ENCODE measurements at regions not wholly inside any gene's neighbourhood (a gene's known extent, or its start where the extent isn't known, plus 50 kb on each side); places are given as distances from the start of the nearest gene placed in this dataset.

GRCh38 chr3:150082898-150083654 lies 112.4 kb upstream of the PFN2 start:
- no peaks in the 10 kb centered on the region for H3K27me3 ChIP-seq (ENCODE audit: control insufficient read depth, insufficient read depth, low read length)
- no peaks in the 10 kb centered on the region for H3K36me3 ChIP-seq (ENCODE audit: control insufficient read depth, insufficient read depth, low read length)
- H3K9me3 ChIP-seq (ENCODE audit: control insufficient read depth, insufficient read depth, low read depth, low read length) = no peaks in the 10 kb centered on the region
- peaks cover 9% of the 10 kb centered on the region for H3K4me1 ChIP-seq (ENCODE audit: control insufficient read depth, insufficient read depth, low read length)
- no peak overlapping the region for H3K4me3 ChIP-seq (ENCODE audit: low read depth, low read length)
- H3K27ac ChIP-seq (ENCODE audit: low read depth, low read length) = no peak overlapping the region
- no peak overlapping the region for H3K9ac ChIP-seq (ENCODE audit: low read length)

GRCh38 chr3:150081084-150081483 lies 110.4 kb upstream of the PFN2 start:
- no peaks in the 10 kb centered on the region for H3K27me3 ChIP-seq (ENCODE audit: control insufficient read depth, insufficient read depth, low read length)
- H3K9me3 ChIP-seq (ENCODE audit: control insufficient read depth, insufficient read depth, low read depth, low read length) = peaks cover 15% of the 10 kb centered on the region
- no peak overlapping the region for H3K9ac ChIP-seq (ENCODE audit: low read length)
- H3K27ac ChIP-seq (ENCODE audit: low read depth, low read length) = no peak overlapping the region
- no peaks in the 10 kb centered on the region for H3K36me3 ChIP-seq (ENCODE audit: control insufficient read depth, insufficient read depth, low read length)
- H3K4me3 ChIP-seq (ENCODE audit: low read depth, low read length) = no peak overlapping the region
- H3K4me1 ChIP-seq (ENCODE audit: control insufficient read depth, insufficient read depth, low read length) = peaks cover 9% of the 10 kb centered on the region

DNA sequence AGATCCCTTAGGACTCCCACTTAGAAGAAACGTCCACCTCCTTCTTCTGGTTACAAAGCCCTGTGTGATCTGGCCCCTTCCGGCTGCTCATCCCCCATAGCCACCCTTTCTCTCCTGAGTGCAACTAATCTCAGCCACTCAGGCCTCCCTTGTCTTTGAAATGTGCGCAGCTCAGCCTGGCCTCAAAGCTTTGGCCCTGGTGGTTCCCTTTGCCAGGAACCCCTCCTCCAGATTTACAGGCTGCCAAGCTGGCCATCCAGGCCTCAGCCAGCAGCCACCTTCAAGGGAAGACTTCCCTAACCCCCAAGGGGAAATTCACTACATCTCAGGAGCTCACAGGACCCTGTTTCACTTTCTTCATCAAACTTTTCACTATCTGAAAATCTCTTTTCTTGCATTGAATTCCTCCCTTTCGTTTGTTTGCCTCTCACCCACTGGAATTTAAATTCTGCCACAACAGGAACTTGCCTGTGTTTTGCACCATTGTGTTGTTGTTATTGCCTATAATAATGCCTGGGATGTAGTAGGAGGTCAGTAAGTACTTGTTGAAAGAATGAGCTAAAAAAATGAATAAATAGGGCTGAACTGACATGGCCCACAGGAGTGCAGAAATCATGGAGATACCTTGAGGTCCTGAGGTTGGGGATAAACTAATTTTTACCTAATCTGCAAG lies 109.5 kb upstream of the PFN2 start:
- H3K27ac ChIP-seq (ENCODE audit: low read depth, low read length) = no peak overlapping the region
- H3K4me1 ChIP-seq (ENCODE audit: control insufficient read depth, insufficient read depth, low read length) = peaks cover 9% of the 10 kb centered on the region
- H3K9ac ChIP-seq (ENCODE audit: low read length) = no peak overlapping the region

DNA sequence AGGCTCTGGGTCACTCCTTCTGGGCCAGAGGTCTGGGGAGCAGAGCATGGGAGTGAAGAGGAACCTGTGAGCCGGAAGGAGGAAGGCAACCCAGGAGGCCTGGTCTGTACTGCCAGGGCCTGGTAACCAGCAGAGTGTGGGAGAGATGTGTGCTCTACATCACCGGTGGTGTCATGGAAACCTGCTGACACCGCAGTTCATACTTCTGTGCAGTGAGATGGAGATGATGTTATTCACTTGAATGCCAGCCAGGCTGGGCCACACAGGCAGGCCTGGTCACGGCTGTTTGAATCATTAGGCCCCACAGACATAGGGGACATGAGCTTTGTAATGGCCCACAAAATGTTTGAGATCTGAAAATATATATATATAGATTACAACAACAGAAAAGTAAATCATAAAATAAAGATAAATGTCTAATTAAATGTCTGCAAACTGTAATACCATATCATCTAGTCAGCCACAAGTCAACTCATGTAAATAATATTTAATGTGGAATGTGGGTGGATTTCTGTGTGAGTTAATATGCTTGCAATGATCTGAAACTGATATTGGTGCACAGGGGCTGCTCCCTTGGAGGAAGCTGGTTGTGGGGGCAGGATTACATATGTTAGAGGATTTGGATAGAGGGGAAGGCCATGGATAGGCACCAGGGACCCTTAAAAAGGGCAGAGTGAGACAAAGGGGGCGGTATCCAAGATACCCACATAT lies 108.5 kb upstream of the PFN2 start:
- H3K36me3 ChIP-seq (ENCODE audit: control insufficient read depth, insufficient read depth, low read length) = no peaks in the 10 kb centered on the region
- H3K27ac ChIP-seq (ENCODE audit: low read depth, low read length) = no peak overlapping the region
- H3K4me1 ChIP-seq (ENCODE audit: control insufficient read depth, insufficient read depth, low read length) = peaks cover 9% of the 10 kb centered on the region
- no peak overlapping the region for H3K9ac ChIP-seq (ENCODE audit: low read length)
- no peak overlapping the region for H3K4me3 ChIP-seq (ENCODE audit: low read depth, low read length)
- peaks cover 20% of the 10 kb centered on the region for H3K9me3 ChIP-seq (ENCODE audit: control insufficient read depth, insufficient read depth, low read depth, low read length)
- no peaks in the 10 kb centered on the region for H3K27me3 ChIP-seq (ENCODE audit: control insufficient read depth, insufficient read depth, low read length)

More for the DNA sequence above, 109.5 kb upstream of the PFN2 start:
- Histone ChIP-seq H3K9me3 (ENCODE audit: control insufficient read depth, insufficient read depth, low read depth, low read length) (peaks cover 20% of the 10 kb centered on the region), H3K36me3 (ENCODE audit: control insufficient read depth, insufficient read depth, low read length) (no peaks in the 10 kb centered on the region), H3K4me3 (ENCODE audit: low read depth, low read length) (no peak overlapping the region), H3K27me3 (ENCODE audit: control insufficient read depth, insufficient read depth, low read length) (no peaks in the 10 kb centered on the region)

DNA sequence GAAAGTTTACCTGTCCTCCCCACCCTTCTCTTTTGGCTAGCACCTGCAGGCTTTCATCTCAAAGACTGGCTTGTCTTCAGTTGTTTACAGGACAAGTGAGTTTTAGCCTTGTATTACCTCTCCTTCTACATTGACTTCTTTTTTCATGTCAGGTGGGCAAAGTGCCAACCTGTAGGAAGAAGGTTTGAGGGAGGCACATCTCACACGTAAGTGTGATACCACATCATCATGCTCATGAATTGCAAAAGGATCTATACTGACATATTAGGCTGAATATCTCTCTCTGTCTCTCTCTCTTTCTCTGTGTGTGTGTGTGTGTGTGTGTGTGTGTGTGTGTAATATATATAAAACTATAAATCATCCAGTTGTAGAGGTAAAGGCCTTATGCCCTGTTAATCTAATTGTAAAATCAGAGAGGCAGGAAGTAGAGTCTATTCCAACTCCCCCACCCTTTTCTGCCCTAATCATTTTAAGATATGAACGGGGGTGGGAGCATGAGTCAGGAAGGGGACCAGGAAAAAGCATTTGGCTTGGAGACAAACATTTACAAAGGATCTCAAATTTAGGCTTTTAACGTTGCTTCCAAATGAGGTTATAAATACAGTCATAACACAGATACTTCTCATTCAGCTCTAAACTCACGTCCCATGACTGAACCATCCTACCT lies 107.0 kb upstream of the PFN2 start:
- Histone ChIP-seq H3K9me3 (ENCODE audit: control insufficient read depth, insufficient read depth, low read depth, low read length) (peaks cover 20% of the 10 kb centered on the region), H3K27ac (ENCODE audit: low read depth, low read length) (no peak overlapping the region), H3K27me3 (ENCODE audit: control insufficient read depth, insufficient read depth, low read length) (no peaks in the 10 kb centered on the region), H3K4me3 (ENCODE audit: low read depth, low read length) (no peak overlapping the region), H3K9ac (ENCODE audit: low read length) (no peak overlapping the region), H3K36me3 (ENCODE audit: control insufficient read depth, insufficient read depth, low read length) (no peaks in the 10 kb centered on the region), H3K4me1 (ENCODE audit: control insufficient read depth, insufficient read depth, low read length) (peaks cover 21% of the 10 kb centered on the region)

GRCh38 chr3:150077107-150077506 lies 106.4 kb upstream of the PFN2 start:
- no peaks in the 10 kb centered on the region for H3K27me3 ChIP-seq (ENCODE audit: control insufficient read depth, insufficient read depth, low read length)
- H3K4me1 ChIP-seq (ENCODE audit: control insufficient read depth, insufficient read depth, low read length) = peaks cover 21% of the 10 kb centered on the region
- H3K9ac ChIP-seq (ENCODE audit: low read length) = no peak overlapping the region
- no peak overlapping the region for H3K4me3 ChIP-seq (ENCODE audit: low read depth, low read length)
- no peaks in the 10 kb centered on the region for H3K36me3 ChIP-seq (ENCODE audit: control insufficient read depth, insufficient read depth, low read length)
- peaks cover 20% of the 10 kb centered on the region for H3K9me3 ChIP-seq (ENCODE audit: control insufficient read depth, insufficient read depth, low read depth, low read length)
- no peak overlapping the region for H3K27ac ChIP-seq (ENCODE audit: low read depth, low read length)

- no peak overlapping the region for H3K4me3 ChIP-seq (ENCODE audit: low read depth, low read length)
- H3K27me3 ChIP-seq (ENCODE audit: control insufficient read depth, insufficient read depth, low read length) = no peaks in the 10 kb centered on the region
- no peaks in the 10 kb centered on the region for H3K36me3 ChIP-seq (ENCODE audit: control insufficient read depth, insufficient read depth, low read length)
- no peak overlapping the region for H3K9ac ChIP-seq (ENCODE audit: low read length)
- H3K9me3 ChIP-seq (ENCODE audit: control insufficient read depth, insufficient read depth, low read depth, low read length) = peaks cover 20% of the 10 kb centered on the region
- no peak overlapping the region for H3K27ac ChIP-seq (ENCODE audit: low read depth, low read length)
- H3K4me1 ChIP-seq (ENCODE audit: control insufficient read depth, insufficient read depth, low read length) = peaks cover 21% of the 10 kb centered on the region
Measured at GRCh38 chr3:150076443-150076842, 105.7 kb upstream of the PFN2 start.

DNA sequence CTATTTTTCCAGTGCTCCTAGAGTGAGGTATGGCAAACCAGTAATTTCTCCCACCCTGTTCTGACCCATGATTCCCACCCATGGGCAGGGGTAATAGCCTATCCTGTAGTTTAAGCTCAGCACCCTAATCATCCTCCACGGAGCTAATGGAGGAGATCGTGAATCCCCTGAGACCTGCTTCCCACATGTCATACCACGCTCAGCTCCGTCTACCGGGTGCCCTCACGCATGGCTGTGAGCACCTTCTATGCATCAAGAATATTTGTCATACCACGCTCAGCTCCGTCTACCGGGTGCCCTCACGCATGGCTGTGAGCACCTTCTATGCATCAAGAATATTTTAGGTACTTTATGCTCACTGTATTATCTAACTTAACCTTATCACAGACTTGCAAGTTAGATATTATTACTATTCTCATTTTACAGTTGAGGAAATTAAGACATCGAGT lies 104.7 kb upstream of the PFN2 start:
- Histone ChIP-seq H3K36me3 (ENCODE audit: control insufficient read depth, insufficient read depth, low read length) (no peaks in the 10 kb centered on the region), H3K9ac (ENCODE audit: low read length) (no peak overlapping the region), H3K9me3 (ENCODE audit: control insufficient read depth, insufficient read depth, low read depth, low read length) (peaks cover 20% of the 10 kb centered on the region), H3K27me3 (ENCODE audit: control insufficient read depth, insufficient read depth, low read length) (no peaks in the 10 kb centered on the region), H3K27ac (ENCODE audit: low read depth, low read length) (no peak overlapping the region), H3K4me1 (ENCODE audit: control insufficient read depth, insufficient read depth, low read length) (peaks cover 20% of the 10 kb centered on the region), H3K4me3 (ENCODE audit: low read depth, low read length) (no peak overlapping the region)

DNA sequence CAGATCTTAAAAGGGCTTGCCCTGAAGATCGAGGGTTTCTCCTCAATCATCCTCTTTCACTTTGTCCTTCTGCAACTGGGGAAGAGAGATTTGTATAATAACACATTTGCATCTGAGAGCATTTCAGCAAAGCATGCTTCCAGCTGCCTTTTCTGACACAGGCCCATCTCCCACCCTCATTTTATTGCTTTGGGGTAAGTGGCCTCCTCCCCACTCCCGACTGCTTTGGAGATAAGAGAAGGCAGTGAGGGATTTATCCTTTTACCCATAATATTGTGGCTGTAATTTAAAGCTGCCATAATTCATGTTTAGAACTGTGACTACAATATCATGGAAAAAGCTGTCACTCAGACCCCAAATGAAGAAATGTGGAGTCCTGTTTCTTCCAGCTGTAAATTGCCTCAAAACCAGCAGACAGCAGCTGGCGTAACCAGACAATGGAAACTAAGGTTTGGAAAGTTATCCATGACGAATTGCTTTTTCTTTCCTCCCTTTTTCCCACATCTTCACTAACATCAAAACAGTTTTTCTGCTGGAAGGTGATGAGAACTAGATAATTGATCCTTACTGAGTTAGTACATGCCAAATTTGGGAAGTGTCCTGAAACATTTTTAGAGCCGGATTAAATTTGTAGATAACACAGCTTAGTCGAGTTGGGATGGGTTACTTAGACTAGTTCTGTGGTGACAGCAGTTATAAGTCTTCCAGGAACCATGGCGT lies 104.2 kb upstream of the PFN2 start:
- no peaks in the 10 kb centered on the region for H3K36me3 ChIP-seq (ENCODE audit: control insufficient read depth, insufficient read depth, low read length)
- no peak overlapping the region for H3K4me3 ChIP-seq (ENCODE audit: low read depth, low read length)
- peaks cover 20% of the 10 kb centered on the region for H3K9me3 ChIP-seq (ENCODE audit: control insufficient read depth, insufficient read depth, low read depth, low read length)
- H3K9ac ChIP-seq (ENCODE audit: low read length) = no peak overlapping the region
- no peak overlapping the region for H3K27ac ChIP-seq (ENCODE audit: low read depth, low read length)
- no peaks in the 10 kb centered on the region for H3K27me3 ChIP-seq (ENCODE audit: control insufficient read depth, insufficient read depth, low read length)
- H3K4me1 ChIP-seq (ENCODE audit: control insufficient read depth, insufficient read depth, low read length) = peaks cover 15% of the 10 kb centered on the region

GRCh38 chr3:150074277-150074676 lies 103.6 kb upstream of the PFN2 start:
- no peak overlapping the region for H3K4me3 ChIP-seq (ENCODE audit: low read depth, low read length)
- H3K27me3 ChIP-seq (ENCODE audit: control insufficient read depth, insufficient read depth, low read length) = no peaks in the 10 kb centered on the region
- H3K9ac ChIP-seq (ENCODE audit: low read length) = no peak overlapping the region
- no peaks in the 10 kb centered on the region for H3K36me3 ChIP-seq (ENCODE audit: control insufficient read depth, insufficient read depth, low read length)
- peaks cover 20% of the 10 kb centered on the region for H3K9me3 ChIP-seq (ENCODE audit: control insufficient read depth, insufficient read depth, low read depth, low read length)
- H3K4me1 ChIP-seq (ENCODE audit: control insufficient read depth, insufficient read depth, low read length) = peaks cover 12% of the 10 kb centered on the region
- no peak overlapping the region for H3K27ac ChIP-seq (ENCODE audit: low read depth, low read length)
